ENCODE measurements at regions not wholly inside any gene's neighbourhood (a gene's known extent, or its start where the extent isn't known, plus 50 kb on each side); places are given as distances from the start of the nearest gene placed in this dataset.

GRCh38 chr12:107388263-107388662 lies 294.9 kb upstream of the CRY1 start:
- Histone ChIP-seq H4K20me1 (ENCODE audit: insufficient read depth, low read length) (no peaks in the 10 kb centered on the region), H3K27ac (ENCODE audit: low read depth, low read length) (no peak overlapping the region), H2AFZ (ENCODE audit: low read length) (no peak overlapping the region), H3K36me3 (ENCODE audit: insufficient read depth, low read length) (no peaks in the 10 kb centered on the region), H3K27me3 (ENCODE audit: insufficient read depth, low read length) (no peaks in the 10 kb centered on the region), H3K4me3 (ENCODE audit: insufficient read depth, low read length) (no peak overlapping the region), H3K4me1 (ENCODE audit: insufficient read depth, low read length) (no peaks in the 10 kb centered on the region), H3K4me2 (ENCODE audit: insufficient read depth, low read length) (no peak overlapping the region), H3K79me2 (ENCODE audit: insufficient read depth, low read length) (no peaks in the 10 kb centered on the region), H3K9me3 (ENCODE audit: low read depth, low read length) (no peaks in the 10 kb centered on the region)
- DNase-seq (ENCODE audit: insufficient read length, low spot score, missing footprints) = no peak
- no peak for TF ChIP-seq CTCF (IDR thresholded peaks at IDR 0.05; ENCODE audit: extremely low read depth, low read depth, low read length)

DNA sequence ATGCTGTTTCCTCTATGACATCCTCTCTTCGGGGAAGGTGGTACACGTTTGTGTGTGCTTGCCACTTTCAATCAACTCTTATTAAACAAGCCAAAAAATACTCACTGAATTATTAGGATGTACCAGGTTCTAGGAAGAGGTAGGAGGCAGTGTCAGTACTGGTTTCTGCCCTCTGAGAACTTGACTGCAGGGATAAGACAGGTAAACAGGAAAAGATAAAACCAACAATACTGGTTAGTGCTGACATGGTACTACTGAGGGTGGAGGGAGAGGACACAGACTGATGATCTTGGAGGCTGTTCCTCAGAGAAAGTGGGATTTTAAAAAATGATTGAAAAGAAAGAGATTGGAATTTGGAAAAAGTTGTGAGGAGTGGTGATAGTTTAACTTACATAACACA lies 295.2 kb upstream of the PWP1 start:
- Histone ChIP-seq H3K4me3 (ENCODE audit: insufficient read depth, low read length) (no peak overlapping the region), H3K9me3 (ENCODE audit: low read depth, low read length) (no peaks in the 10 kb centered on the region), H3K27ac (ENCODE audit: low read depth, low read length) (no peak overlapping the region), H3K36me3 (ENCODE audit: insufficient read depth, low read length) (no peaks in the 10 kb centered on the region), H3K4me2 (ENCODE audit: insufficient read depth, low read length) (no peak overlapping the region), H2AFZ (ENCODE audit: low read length) (no peak overlapping the region), H3K79me2 (ENCODE audit: insufficient read depth, low read length) (no peaks in the 10 kb centered on the region), H3K27me3 (ENCODE audit: insufficient read depth, low read length) (no peaks in the 10 kb centered on the region), H4K20me1 (ENCODE audit: insufficient read depth, low read length) (no peaks in the 10 kb centered on the region), H3K4me1 (ENCODE audit: insufficient read depth, low read length) (no peaks in the 10 kb centered on the region)
- DNase-seq (ENCODE audit: insufficient read length, low spot score, missing footprints) = no peak
- no peak for TF ChIP-seq CTCF (IDR thresholded peaks at IDR 0.05; ENCODE audit: extremely low read depth, low read depth, low read length)

GRCh38 chr12:107393043-107393717 lies 292.4 kb upstream of the PWP1 start:
- Histone ChIP-seq H3K36me3 (ENCODE audit: insufficient read depth, low read length) (no peaks in the 10 kb centered on the region), H3K27ac (ENCODE audit: low read depth, low read length) (no peak overlapping the region), H3K9me3 (ENCODE audit: low read depth, low read length) (no peaks in the 10 kb centered on the region), H3K4me1 (ENCODE audit: insufficient read depth, low read length) (no peaks in the 10 kb centered on the region), H2AFZ (ENCODE audit: low read length) (no peak overlapping the region), H4K20me1 (ENCODE audit: insufficient read depth, low read length) (no peaks in the 10 kb centered on the region), H3K79me2 (ENCODE audit: insufficient read depth, low read length) (no peaks in the 10 kb centered on the region), H3K27me3 (ENCODE audit: insufficient read depth, low read length) (no peaks in the 10 kb centered on the region), H3K4me3 (ENCODE audit: insufficient read depth, low read length) (no peak overlapping the region), H3K4me2 (ENCODE audit: insufficient read depth, low read length) (no peak overlapping the region)
- no peak for DNase-seq (ENCODE audit: insufficient read length, low spot score, missing footprints)
- TF ChIP-seq CTCF (IDR thresholded peaks at IDR 0.05; ENCODE audit: extremely low read depth, low read depth, low read length) = no peak

DNA sequence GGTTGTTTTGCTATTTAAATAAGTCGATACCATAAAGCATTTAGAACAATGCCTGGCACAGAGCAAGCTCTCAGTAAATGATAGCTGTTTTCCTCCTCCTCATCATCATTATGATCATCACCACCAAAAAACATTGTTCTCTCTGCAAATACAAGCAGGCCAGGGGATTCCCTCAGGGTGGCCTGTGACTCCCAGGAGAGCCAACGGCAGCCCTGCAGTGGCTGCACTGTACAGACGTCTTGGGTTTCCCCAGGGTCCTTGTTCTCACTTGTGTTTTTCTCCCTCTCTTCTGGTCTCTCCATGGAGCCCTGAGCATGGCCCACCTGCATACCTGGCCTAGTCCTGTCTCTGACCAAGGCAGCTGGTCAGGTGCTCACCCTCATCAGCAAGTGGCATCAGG lies 290.9 kb upstream of the PWP1 start:
- TF ChIP-seq CTCF (IDR thresholded peaks at IDR 0.05; ENCODE audit: extremely low read depth, low read depth, low read length) = no peak
- Histone ChIP-seq H3K4me3 (ENCODE audit: insufficient read depth, low read length) (no peak overlapping the region), H3K9me3 (ENCODE audit: low read depth, low read length) (no peaks in the 10 kb centered on the region), H4K20me1 (ENCODE audit: insufficient read depth, low read length) (no peaks in the 10 kb centered on the region), H3K4me2 (ENCODE audit: insufficient read depth, low read length) (no peak overlapping the region), H3K36me3 (ENCODE audit: insufficient read depth, low read length) (no peaks in the 10 kb centered on the region), H3K27ac (ENCODE audit: low read depth, low read length) (no peak overlapping the region), H3K27me3 (ENCODE audit: insufficient read depth, low read length) (no peaks in the 10 kb centered on the region), H3K79me2 (ENCODE audit: insufficient read depth, low read length) (no peaks in the 10 kb centered on the region), H3K4me1 (ENCODE audit: insufficient read depth, low read length) (no peaks in the 10 kb centered on the region), H2AFZ (ENCODE audit: low read length) (no peak overlapping the region)
- DNase-seq (ENCODE audit: insufficient read length, low spot score, missing footprints) = no peak
